HepG2 (cell line): ENCODE measurements at regions not wholly inside any gene's neighbourhood (a gene's known extent, or its start where the extent isn't known, plus 50 kb on each side); places are given as distances from the start of the nearest gene placed in this dataset.

Source experiments
- CAMTA2 ChIP-seq: sonication (generic); formaldehyde crosslinking; IDR thresholded peaks from 2 replicates; pipeline ENCODE4 v1.4.0; 2020; ENCODE audit warnings: mild to moderate bottlenecking, missing genetic modification reagents, borderline replicate concordance
- GPN1 ChIP-seq: sonication (generic); formaldehyde crosslinking; IDR thresholded peaks from 2 replicates; pipeline ENCODE4 v1.5.1; 2020; ENCODE audit warnings: missing genetic modification reagents, borderline replicate concordance
- REL ChIP-seq: sonication (generic); formaldehyde crosslinking; conservative IDR thresholded peaks from 2 replicates; pipeline ENCODE4 v1.8.0; 2022; ENCODE audit warnings: mild to moderate bottlenecking, missing genetic modification reagents, moderate library complexity
- SUZ12 ChIP-seq: fragments of 150-350 bp; IDR thresholded peaks from 2 replicates; pipeline ENCODE4 v1.6.1; 2014; ENCODE audit warnings: low read depth, low read length
- ZMYM4 ChIP-seq: sonication (generic); formaldehyde crosslinking; IDR thresholded peaks from 2 replicates; pipeline ENCODE4 v1.8.1; 2023; ENCODE audit warnings: mild to moderate bottlenecking, missing genetic modification reagents
- ZNF333 ChIP-seq: sonication (generic); formaldehyde crosslinking; IDR thresholded peaks from 2 replicates; pipeline ENCODE4 v1.4.0; 2020; ENCODE audit warnings: mild to moderate bottlenecking, missing genetic modification reagents, borderline replicate concordance
- ZNF383 ChIP-seq: sonication (generic); formaldehyde crosslinking; IDR thresholded peaks from 2 replicates; pipeline ENCODE4 v1.4.0; 2020; ENCODE audit warnings: missing genetic modification reagents, mild to moderate bottlenecking, borderline replicate concordance
- ZNF761 ChIP-seq: sonication (generic); formaldehyde crosslinking; conservative IDR thresholded peaks from 2 replicates; pipeline ENCODE4 v1.4.0; 2020; ENCODE audit warnings: mild to moderate bottlenecking, missing genetic modification reagents
- ZNF841 ChIP-seq: sonication (generic); formaldehyde crosslinking; IDR thresholded peaks from 2 replicates; pipeline ENCODE4 v1.8.1; 2023; ENCODE audit warnings: missing genetic modification reagents, borderline replicate concordance
- TF ChIP-seq, protein P1 (sequence below): sonication (generic); formaldehyde crosslinking; IDR thresholded peaks from 2 replicates; pipeline ENCODE4 v1.4.0; 2020; ENCODE audit warnings: missing genetic modification reagents, borderline replicate concordance
- TF ChIP-seq, protein P2 (sequence below): sonication (generic); formaldehyde crosslinking; IDR thresholded peaks from 2 replicates; pipeline ENCODE4 v1.4.0; 2020; ENCODE audit warnings: mild to moderate bottlenecking, missing genetic modification reagents
- TF ChIP-seq, protein P3 (sequence below), 2 experiments: IDR thresholded peaks; 2 replicates each; pipeline ENCODE4 v1.6.1; 2011 to 2012; ENCODE audit warnings: low read length in 2 of 2, borderline replicate concordance in 1 of 2, low read depth in 1 of 2, mild to moderate bottlenecking in 1 of 2, moderate library complexity in 1 of 2
- TF ChIP-seq, protein P4 (sequence below): sonication (generic); formaldehyde crosslinking; IDR thresholded peaks from 2 replicates; pipeline ENCODE4 v1.5.1; 2020; ENCODE audit warnings: missing genetic modification reagents, mild to moderate bottlenecking, borderline replicate concordance
- TF ChIP-seq, protein P5 (sequence below): sonication (generic); formaldehyde crosslinking; IDR thresholded peaks from 2 replicates; pipeline ENCODE4 v1.4.0; 2020; ENCODE audit warnings: mild to moderate bottlenecking, missing genetic modification reagents, borderline replicate concordance
- TF ChIP-seq, protein P6 (sequence below): sonication (generic); formaldehyde crosslinking; IDR thresholded peaks from 2 replicates; pipeline ENCODE4 v1.4.0; 2020; ENCODE audit warnings: low read depth, mild to moderate bottlenecking, missing genetic modification reagents
- TF ChIP-seq, protein P7 (sequence below): IDR thresholded peaks from 2 replicates; pipeline ENCODE4 v1.6.1; 2018; ENCODE audit warnings: missing genetic modification reagents, mild to moderate bottlenecking, missing compliant biosample characterization

DNA sequence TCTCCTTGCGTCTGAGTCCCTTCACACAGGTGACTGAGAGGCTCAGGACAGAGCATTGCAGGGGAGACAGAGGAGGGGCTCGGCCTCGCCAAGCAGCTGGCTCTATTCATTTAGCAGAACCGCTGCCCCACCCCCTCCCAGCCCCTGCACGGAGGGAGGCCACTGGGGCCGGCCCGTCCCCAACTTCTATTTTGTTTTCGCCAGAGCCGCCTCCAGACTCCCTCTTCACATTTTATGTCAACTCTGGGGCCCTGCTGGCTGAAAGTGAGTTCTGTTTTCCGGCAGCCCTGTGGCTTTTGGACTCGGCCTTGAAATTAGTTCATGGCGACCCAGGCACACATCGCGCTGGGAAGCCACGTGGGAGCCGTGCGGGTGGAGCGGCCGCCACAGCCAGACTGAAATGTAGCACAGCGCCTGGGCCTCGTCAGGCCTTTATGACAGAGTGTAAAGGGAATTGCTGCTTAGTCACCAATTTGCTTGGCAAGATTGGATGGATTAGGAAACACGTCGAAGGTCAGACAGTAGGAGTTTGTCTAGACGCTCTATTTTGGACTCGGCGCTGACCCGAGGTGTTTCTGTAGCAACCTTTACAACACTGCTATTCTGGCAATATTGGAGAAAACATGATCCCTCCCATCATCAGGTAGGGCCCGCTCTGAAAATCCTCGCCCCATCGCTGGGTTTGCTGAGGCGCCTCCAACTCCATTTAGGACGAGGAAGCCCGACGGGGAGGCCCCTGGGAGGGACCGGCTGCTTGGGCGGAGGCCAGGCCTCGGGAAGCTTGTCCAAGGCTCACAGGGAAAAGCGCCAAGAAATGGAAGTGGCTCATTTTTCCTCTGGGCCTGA is 90.7 kb upstream of the CTDP1 start (continued):
- no peak for TF ChIP-seq GPN1 (CRISPR knock-in tag)
- TF ChIP-seq, protein P1, sequence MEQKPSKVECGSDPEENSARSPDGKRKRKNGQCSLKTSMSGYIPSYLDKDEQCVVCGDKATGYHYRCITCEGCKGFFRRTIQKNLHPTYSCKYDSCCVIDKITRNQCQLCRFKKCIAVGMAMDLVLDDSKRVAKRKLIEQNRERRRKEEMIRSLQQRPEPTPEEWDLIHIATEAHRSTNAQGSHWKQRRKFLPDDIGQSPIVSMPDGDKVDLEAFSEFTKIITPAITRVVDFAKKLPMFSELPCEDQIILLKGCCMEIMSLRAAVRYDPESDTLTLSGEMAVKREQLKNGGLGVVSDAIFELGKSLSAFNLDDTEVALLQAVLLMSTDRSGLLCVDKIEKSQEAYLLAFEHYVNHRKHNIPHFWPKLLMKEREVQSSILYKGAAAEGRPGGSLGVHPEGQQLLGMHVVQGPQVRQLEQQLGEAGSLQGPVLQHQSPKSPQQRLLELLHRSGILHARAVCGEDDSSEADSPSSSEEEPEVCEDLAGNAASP (CRISPR knock-in tag): peak; percentile 43; the same call in 1 of the 2 replicates
- TF ChIP-seq ZNF383 (CRISPR knock-in tag): no peak
- TF ChIP-seq, protein P2, sequence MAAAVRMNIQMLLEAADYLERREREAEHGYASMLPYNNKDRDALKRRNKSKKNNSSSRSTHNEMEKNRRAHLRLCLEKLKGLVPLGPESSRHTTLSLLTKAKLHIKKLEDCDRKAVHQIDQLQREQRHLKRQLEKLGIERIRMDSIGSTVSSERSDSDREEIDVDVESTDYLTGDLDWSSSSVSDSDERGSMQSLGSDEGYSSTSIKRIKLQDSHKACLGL (CRISPR knock-in tag): peak; percentile 72; the same call in 1 of the 2 replicates
- TF ChIP-seq, protein P3, sequence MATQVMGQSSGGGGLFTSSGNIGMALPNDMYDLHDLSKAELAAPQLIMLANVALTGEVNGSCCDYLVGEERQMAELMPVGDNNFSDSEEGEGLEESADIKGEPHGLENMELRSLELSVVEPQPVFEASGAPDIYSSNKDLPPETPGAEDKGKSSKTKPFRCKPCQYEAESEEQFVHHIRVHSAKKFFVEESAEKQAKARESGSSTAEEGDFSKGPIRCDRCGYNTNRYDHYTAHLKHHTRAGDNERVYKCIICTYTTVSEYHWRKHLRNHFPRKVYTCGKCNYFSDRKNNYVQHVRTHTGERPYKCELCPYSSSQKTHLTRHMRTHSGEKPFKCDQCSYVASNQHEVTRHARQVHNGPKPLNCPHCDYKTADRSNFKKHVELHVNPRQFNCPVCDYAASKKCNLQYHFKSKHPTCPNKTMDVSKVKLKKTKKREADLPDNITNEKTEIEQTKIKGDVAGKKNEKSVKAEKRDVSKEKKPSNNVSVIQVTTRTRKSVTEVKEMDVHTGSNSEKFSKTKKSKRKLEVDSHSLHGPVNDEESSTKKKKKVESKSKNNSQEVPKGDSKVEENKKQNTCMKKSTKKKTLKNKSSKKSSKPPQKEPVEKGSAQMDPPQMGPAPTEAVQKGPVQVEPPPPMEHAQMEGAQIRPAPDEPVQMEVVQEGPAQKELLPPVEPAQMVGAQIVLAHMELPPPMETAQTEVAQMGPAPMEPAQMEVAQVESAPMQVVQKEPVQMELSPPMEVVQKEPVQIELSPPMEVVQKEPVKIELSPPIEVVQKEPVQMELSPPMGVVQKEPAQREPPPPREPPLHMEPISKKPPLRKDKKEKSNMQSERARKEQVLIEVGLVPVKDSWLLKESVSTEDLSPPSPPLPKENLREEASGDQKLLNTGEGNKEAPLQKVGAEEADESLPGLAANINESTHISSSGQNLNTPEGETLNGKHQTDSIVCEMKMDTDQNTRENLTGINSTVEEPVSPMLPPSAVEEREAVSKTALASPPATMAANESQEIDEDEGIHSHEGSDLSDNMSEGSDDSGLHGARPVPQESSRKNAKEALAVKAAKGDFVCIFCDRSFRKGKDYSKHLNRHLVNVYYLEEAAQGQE (IDR thresholded peaks at IDR 0.05; ENCODE audit: borderline replicate concordance in 1 of 2, low read depth in 1 of 2, low read length in 2 of 2): no peak
- peak; percentile 91 for TF ChIP-seq ZNF761 (CRISPR knock-in tag)
- TF ChIP-seq, protein P4, sequence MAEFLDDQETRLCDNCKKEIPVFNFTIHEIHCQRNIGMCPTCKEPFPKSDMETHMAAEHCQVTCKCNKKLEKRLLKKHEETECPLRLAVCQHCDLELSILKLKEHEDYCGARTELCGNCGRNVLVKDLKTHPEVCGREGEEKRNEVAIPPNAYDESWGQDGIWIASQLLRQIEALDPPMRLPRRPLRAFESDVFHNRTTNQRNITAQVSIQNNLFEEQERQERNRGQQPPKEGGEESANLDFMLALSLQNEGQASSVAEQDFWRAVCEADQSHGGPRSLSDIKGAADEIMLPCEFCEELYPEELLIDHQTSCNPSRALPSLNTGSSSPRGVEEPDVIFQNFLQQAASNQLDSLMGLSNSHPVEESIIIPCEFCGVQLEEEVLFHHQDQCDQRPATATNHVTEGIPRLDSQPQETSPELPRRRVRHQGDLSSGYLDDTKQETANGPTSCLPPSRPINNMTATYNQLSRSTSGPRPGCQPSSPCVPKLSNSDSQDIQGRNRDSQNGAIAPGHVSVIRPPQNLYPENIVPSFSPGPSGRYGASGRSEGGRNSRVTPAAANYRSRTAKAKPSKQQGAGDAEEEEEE (CRISPR knock-in tag): no peak
- TF ChIP-seq, protein P5, sequence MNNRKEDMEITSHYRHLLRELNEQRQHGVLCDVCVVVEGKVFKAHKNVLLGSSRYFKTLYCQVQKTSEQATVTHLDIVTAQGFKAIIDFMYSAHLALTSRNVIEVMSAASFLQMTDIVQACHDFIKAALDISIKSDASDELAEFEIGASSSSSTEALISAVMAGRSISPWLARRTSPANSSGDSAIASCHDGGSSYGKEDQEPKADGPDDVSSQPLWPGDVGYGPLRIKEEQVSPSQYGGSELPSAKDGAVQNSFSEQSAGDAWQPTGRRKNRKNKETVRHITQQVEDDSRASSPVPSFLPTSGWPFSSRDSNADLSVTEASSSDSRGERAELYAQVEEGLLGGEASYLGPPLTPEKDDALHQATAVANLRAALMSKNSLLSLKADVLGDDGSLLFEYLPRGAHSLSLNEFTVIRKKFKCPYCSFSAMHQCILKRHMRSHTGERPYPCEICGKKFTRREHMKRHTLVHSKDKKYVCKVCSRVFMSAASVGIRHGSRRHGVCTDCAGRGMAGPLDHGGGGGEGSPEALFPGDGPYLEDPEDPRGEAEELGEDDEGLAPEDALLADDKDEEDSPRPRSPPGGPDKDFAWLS: no peak
- 0 out of 2 replicates have a peak, but pooled peaks have one; percentile 38 for TF ChIP-seq ZNF841 (CRISPR knock-in tag)
- no peak for TF ChIP-seq SUZ12
- TF ChIP-seq ZNF333 (CRISPR knock-in tag): no peak
- TF ChIP-seq CAMTA2: no peak
- TF ChIP-seq, protein P6, sequence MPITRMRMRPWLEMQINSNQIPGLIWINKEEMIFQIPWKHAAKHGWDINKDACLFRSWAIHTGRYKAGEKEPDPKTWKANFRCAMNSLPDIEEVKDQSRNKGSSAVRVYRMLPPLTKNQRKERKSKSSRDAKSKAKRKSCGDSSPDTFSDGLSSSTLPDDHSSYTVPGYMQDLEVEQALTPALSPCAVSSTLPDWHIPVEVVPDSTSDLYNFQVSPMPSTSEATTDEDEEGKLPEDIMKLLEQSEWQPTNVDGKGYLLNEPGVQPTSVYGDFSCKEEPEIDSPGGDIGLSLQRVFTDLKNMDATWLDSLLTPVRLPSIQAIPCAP (CRISPR knock-in tag): no peak
- TF ChIP-seq ZMYM4: peak; percentile 54; the same call in 1 of the 2 replicates
- TF ChIP-seq, protein P7, sequence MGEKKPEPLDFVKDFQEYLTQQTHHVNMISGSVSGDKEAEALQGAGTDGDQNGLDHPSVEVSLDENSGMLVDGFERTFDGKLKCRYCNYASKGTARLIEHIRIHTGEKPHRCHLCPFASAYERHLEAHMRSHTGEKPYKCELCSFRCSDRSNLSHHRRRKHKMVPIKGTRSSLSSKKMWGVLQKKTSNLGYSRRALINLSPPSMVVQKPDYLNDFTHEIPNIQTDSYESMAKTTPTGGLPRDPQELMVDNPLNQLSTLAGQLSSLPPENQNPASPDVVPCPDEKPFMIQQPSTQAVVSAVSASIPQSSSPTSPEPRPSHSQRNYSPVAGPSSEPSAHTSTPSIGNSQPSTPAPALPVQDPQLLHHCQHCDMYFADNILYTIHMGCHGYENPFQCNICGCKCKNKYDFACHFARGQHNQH (CRISPR knock-in tag): peak; percentile 63; the same call in 1 of the 2 replicates
- TF ChIP-seq REL: peak; percentile 12; the same call in 1 of the 2 replicates
